ENCODE measurements at regions not wholly inside any gene's neighbourhood (a gene's known extent, or its start where the extent isn't known, plus 50 kb on each side); places are given as distances from the start of the nearest gene placed in this dataset.

- TF ChIP-seq EZH2phosphoT487 (IDR thresholded peaks at IDR 0.05; ENCODE audit: borderline replicate concordance, low read depth), result no peak
- TF ChIP-seq EP300 (IDR thresholded peaks at IDR 0.05; ENCODE audit: borderline replicate concordance in 1 of 2, low read depth in 1 of 2, low read length in 1 of 2), result no peak
- TF ChIP-seq POLR2AphosphoS5 (IDR thresholded peaks at IDR 0.05; ENCODE audit: low read depth, low read length), result no peak
- no peak for TF ChIP-seq CTCF (IDR thresholded peaks at IDR 0.05)
- no peak for TF ChIP-seq ZBTB33 (IDR thresholded peaks at IDR 0.05; ENCODE audit: borderline replicate concordance, low read depth)
- no peak for TF ChIP-seq YY1 (IDR thresholded peaks at IDR 0.05; ENCODE audit: low read depth)
- TF ChIP-seq NRF1 (IDR thresholded peaks at IDR 0.05; ENCODE audit: low read depth, low read length), result no peak
- TF ChIP-seq FOSL2 (IDR thresholded peaks at IDR 0.05; ENCODE audit: borderline replicate concordance, low read depth), result no peak
- TF ChIP-seq NFIC (IDR thresholded peaks at IDR 0.05; ENCODE audit: borderline replicate concordance), result no peak
- no peak for TF ChIP-seq MXI1 (IDR thresholded peaks at IDR 0.05; ENCODE audit: low read depth, low read length)
- no peak for TF ChIP-seq FOXM1 (IDR thresholded peaks at IDR 0.05; ENCODE audit: low read depth)
- TF ChIP-seq GABPA (IDR thresholded peaks at IDR 0.05; ENCODE audit: low read depth), result no peak
Observed at GRCh38 chr13:68888832-68889231, 1218.8 kb upstream of the ATXN8OS start.

Data from SK-N-SH (cell line).